IPS DF 4.7 (cell line): ENCODE measurements at regions not wholly inside any gene's neighbourhood (a gene's known extent, or its start where the extent isn't known, plus 50 kb on each side); places are given as distances from the start of the nearest gene placed in this dataset.
A peak's percentile ranks its signal among the peaks of the same experiment; 100 is the strongest.

Experiments used
- DNase-seq: peaks from one replicate; pipeline ENCODE4 v3.0.0-alpha.2; 2013; ENCODE audit warnings: low spot score; ENCODE audit errors: extremely low read depth

DNA sequence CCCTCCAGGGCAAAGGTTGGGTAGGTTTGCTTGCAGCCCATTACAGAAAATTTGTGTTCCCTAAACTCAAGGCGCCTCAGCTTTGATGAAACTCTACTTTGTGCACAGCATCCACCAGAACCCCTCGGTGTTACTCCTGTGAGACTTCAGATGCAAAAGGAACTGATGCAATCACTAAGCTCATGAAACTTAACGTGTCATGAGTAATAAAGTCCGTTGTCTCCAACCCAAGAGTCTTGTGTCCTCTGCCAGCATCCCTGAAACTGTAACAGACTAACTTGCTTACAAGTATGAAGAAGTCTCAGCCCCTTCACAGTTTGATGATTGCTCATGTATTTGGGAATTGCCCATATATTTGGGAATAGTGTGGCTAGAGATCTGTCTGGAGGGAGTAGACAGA is 74.8 kb upstream of the MARCHF10 start:
- DNase-seq = no peak

DNA sequence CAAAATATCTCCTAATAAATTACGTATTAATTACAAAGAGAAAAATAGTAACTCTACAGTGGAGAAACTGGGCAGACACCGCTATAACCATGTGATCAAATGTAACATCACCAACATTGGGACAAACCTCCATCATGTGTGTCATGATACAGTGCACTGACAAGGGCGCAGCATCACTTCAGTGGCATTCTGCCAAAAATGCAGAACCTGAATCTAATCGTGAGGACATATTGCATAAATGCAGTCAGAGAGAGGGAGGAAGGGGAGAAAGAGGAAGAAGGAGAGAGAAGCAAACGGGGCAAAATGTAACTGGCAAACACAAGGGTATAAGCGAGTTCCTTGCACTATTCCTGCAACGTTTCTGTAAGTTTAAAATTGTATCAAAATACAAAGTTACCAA is 74.2 kb upstream of the MARCHF10 start:
- DNase-seq = no peak

DNA sequence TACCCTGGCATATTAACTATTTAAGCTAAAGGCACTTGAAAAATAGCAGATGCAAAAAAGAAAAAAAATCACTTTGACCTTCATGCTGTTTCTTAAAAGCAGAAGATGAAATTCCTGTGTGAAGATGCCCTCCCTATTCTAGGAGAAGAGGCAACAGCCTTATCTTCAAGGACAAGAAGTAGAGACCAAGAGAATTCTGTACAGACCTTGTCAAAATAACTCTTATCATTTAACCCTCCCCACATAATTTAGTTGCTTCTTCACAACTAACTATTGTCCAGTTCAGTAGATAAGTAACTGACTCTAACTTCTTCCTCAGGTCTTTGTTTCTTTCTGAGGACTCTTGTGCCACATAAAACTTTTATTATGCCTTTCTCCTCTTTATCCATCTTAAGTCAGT is 72.0 kb upstream of the MARCHF10 start:
- no peak for DNase-seq

DNA sequence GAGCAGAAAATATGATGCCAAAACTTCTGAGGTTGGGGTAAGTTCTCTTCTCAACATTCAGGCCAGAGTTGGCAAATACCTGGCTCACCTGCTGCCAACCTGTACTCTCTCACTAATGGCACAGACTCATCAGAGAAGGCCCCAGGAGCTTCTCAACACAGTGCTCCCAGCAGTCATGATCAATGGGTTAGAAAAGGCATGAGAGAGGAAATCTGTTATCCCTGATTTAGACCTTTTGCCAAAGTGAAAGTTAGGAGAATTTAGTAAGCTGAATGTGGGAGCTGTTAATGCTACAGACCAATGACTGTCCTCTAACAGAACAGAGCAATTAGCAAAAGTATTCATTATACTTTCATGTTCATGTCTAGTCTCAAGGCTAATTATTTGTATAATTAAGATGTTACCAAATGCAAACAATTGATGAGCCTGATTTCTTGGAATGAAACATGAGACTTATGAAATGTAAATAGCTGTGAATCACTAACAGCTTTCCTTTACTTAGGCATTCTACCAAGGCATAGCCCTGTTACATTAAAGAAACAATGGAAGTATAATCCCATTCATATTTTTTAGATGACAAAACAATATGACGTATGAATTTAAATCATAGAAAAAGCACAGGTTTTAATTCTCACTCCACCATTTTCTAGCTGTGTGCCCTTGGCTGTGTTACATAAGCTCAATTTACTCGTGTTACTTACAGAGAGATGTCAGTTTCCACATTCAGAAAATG is 68.7 kb upstream of the MARCHF10 start:
- no peak for DNase-seq

DNA sequence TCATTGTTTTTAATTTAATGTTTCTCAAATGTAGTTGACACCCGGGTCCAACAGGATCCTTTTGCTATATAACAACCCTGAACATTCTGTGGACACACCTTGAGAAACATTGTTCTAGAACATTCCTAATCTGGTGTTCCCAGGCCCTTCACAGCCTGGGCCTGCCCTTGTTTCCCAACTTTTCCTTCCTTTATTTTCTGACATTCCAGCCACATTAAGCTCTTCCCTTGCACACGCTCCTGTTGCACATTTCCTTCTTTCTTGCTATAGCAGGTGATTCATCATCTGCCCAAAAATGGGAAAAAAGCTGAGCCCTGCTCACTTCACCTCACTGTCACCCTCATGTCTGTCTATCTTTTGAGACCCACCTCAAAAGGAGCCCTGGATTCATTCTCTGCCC is 67.9 kb upstream of the MARCHF10 start:
- no peak for DNase-seq

DNA sequence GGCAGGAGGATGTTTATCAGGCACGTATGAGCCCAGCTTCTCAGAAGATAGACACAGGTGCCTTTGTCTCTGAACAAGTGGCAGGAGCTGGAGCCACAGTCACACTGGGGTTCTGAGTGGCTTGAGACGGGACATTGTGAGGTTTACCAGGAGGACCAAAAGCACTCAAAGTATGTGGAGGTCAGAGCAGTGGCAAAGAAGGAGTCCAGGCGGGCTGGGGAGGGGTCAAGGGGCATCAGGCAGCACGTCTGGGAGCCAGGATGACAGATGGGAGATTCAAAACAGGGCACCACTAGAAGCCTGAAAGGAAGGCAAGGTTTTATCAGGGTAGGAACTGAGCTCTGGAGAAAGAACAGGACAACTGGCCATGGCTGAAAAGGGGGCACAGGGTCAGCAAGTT is 67.2 kb upstream of the MARCHF10 start:
- no peak for DNase-seq

DNA sequence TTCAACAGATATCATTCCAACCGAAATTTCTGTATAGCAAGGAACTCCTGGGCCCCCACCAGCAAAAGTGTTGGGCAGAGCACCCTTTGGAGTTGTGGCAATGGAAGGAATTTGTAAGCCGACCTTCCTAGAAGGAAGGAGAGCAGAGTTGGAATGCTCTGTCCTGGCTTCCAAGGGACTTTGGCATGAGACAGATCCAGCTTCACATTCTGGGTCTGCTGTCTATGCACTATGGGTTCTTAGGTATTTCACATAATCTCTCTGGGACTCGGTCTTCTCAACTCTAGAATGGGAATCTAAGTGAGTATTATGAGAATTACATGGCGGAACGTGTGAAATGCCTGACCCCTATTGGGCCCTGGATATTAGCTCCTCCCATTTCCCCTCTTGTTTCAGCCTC is 63.2 kb upstream of the MARCHF10 start:
- no peak for DNase-seq

DNA sequence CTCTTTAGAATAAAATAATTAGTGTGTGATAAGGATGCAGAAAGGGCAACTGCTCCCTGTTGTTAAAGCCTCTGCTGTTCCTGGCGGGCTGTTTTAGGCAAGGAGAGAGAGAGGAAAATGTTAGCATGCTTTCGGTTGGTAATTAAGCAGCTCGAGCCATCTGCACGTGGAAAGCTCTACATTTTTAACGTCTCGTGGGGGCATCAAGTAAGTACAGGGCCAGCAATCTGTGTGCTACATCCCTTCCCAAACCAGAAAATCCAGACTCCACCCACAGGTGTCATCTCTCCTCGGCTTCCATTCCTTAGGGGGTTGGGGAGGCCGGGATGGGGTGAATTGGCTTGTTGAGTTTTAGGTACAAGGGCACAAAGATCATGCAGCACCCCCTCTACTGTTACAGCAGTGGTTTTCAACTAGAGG is 62.4 kb upstream of the MARCHF10 start:
- no peak for DNase-seq

DNA sequence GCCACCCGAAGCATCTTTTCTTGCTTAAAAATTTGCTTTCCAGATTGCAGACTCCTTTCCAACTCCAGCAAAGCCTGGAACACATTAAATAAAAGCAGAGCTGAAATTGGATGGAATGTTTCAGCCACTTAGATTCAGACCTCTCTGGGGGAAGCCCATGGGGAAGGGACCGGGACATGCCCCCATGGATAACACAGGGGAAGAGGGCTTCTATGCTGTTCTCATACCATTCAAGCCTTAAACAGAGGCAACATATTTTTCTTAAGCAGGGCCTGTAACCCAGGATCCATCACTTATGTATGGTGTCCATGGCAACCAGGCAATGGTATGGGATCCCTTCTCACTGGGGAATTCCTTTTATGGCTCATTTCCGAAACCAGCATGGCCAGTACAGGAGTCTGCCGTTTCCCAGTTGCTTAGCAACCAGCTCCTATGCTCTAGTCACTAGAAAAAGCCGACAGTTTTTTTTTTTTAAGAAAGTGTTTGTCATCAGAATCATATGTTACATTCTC is 62.0 kb upstream of the MARCHF10 start:
- peak; percentile 81 for DNase-seq

DNA sequence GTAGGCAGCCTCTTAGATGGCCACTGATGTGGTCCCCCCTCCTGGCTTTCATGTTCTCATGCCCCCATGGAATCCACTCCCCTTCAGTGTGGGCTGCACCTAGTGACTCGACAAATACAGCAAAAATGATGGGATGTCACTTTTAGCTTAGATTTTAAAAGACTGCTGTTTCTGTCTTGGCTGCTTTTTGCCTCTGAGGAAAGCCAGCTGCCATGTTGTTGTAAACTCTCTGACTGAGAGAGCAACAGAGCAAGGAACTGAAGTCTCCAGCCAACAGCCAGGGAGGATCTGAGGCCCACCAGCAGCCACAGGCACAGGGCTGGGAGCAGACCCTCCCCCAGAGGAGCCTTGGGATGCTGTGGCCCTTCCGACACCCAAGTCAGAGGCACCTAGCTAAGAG is 60.6 kb upstream of the MARCHF10 start:
- no peak for DNase-seq

DNA sequence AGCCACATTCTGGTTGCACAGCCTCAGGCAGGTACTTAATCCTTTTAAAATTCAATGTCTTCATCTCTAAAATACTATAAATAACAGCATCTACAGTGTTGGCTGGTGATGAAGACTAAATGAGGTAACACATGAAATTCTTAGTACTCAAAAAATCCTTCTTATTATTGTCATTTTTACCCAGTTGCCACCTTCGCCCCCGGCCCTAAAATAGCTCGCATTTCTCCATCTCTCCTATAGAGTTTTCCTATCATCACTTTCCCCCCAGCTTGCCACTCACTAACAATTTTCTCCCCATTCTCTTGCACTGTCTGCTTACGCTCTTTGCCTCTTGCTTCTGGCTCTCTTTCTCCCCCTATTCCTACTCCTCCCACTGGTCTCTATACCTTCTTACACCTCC is 59.9 kb upstream of the MARCHF10 start:
- no peak for DNase-seq

DNA sequence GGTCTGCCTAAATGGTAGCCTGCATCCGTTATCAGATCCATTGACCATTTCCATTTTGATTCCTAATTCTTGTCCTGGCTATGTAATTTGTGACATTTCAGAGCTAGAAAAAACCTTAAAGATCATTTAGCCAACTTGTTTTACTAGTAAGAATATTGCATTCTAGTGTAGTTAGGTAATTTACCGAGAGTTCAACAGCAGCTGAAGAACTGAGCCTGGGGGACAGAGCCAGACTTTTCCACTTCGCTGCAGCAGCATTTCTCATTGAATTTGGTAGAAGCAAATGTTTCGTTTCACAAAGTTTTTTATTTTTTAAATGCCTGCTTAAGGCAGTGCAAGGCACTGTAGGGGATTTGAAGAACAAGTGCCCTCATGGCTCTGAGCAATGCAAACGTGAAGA is 59.2 kb upstream of the MARCHF10 start:
- no peak for DNase-seq

DNA sequence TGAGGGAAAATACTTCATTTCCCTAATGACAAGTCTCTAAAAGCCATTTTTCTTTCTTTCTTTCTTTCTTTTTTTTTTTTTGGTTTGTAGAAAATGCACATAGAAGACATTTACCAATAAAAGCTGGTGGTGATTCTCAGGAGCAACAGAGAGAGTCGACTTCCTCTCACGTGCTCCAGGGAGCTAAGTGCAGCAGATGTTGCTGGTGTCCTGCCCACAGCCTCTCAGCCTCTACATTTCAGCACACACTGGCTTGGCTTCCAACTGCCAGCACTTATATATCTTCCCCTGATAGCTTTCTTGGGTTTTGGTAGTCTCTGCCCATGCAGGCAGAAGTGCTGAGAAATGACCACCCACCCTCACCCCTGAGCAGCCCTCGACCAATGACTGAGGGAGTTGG is 58.4 kb upstream of the MARCHF10 start:
- DNase-seq = no peak

DNA sequence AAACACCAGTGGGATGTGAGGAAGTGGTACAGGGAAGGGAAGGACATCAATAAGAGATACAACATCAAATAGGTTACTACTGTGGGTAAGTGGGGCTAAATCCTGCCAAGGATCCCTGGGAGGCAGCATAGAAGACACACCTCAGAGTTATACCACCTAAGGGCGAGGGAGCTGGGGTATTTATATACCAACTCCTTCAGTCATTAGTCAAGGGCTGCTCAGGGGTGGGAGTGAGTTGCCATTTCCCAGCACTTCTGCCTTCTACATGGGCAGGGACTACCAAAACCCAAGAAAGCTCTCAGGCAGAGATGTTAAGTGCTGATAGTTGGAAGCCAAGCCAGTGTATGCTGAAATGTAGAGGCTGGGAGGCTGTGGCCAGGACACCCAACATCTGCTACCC is 57.5 kb upstream of the MARCHF10 start:
- no peak for DNase-seq

DNA sequence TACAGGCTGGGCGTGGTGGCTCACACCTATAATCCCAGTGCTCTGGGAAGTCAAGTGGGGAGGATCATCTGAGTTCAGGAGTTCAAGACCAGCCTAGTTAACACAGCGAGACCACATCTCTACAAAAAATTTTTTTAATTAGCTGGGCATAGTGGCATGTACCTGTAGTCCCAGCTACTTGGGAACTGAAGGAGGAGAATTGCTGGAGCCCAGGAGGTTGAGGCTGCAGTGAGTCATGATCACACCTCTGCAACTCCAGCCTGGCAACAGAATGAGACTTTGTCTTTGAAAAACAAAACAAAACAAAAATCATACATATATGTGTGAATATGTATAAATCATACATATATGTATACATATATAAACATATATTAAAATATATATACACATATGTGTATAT is 54.1 kb upstream of the MARCHF10 start:
- DNase-seq = no peak

DNA sequence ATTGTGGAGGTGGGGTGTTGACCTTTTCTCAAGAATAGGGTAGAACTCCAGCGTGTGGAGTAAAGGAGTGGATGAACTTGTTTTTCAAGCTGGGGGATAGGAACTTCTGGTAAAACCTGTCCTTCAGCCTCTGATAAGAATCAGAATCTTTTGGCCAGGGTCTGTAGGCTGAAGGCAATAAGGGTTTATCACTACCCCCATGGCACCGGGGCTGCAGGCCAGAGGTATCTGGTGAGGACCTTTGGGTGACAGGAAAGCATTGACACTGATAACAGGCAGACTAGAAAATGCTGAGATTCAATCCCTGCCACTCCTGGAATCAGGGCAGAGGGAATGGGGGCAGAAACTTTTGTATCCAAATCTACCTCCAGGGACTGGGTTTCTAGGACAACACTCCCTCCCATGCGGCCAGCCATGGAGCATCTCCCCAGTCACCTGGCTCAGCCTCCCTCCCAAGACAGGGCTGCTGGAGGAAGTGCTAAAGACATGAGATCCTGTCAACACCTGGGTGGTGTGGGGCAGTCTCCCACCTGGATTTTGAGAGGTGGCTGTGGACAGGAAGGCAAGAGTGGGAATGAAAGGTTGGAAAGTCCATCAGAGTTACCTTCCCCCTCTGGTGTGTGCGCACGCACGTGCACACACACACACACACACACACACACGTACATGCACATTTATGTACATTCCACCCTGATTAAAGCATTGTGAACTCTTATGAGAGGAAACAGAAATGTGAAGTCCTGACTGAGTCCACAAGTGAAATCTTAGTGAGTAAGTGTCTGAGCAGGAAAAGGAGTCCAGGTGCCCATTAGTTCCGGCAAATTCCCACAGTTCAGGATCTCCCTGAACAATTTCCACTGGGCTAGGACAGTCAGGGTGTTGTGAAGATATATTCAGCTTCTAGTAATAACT is 53.1 kb upstream of the MARCHF10 start:
- no peak for DNase-seq

DNA sequence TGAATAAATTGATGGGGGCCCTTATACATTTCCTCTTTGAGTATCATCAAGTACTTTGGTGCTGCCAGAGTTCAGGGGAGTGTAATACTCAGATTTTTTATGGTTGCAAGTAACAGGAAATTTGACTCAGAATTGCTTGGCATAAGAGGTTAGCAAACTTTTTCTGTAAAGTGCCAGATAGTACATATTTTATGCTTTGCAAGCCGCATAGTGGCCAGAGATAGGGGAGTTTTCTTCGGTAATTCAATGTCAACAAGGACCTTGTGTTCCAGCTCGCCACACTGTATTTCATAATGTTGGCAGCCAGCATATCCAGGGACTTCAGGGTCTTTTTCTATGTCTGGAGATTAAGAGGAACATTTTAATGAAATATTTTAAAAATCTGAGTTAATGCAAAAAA is 51.0 kb upstream of the MARCHF10 start:
- DNase-seq = no peak
